ENCODE measurements at regions not wholly inside any gene's neighbourhood (a gene's known extent, or its start where the extent isn't known, plus 50 kb on each side); places are given as distances from the start of the nearest gene placed in this dataset.

GRCh38 chr3:5390221-5390620, 202.7 kb downstream of the EDEM1 start:
- TF ChIP-seq POLR2A (IDR thresholded peaks at IDR 0.05) (no peak), POLR2AphosphoS5 (IDR thresholded peaks at IDR 0.05) (no peak), EP300 (IDR thresholded peaks at IDR 0.05) (no peak)
- TF ChIP-seq, protein P1, sequence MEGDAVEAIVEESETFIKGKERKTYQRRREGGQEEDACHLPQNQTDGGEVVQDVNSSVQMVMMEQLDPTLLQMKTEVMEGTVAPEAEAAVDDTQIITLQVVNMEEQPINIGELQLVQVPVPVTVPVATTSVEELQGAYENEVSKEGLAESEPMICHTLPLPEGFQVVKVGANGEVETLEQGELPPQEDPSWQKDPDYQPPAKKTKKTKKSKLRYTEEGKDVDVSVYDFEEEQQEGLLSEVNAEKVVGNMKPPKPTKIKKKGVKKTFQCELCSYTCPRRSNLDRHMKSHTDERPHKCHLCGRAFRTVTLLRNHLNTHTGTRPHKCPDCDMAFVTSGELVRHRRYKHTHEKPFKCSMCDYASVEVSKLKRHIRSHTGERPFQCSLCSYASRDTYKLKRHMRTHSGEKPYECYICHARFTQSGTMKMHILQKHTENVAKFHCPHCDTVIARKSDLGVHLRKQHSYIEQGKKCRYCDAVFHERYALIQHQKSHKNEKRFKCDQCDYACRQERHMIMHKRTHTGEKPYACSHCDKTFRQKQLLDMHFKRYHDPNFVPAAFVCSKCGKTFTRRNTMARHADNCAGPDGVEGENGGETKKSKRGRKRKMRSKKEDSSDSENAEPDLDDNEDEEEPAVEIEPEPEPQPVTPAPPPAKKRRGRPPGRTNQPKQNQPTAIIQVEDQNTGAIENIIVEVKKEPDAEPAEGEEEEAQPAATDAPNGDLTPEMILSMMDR (IDR thresholded peaks at IDR 0.05): no peak
